ENCODE measurements at regions not wholly inside any gene's neighbourhood (a gene's known extent, or its start where the extent isn't known, plus 50 kb on each side); places are given as distances from the start of the nearest gene placed in this dataset.
A peak's percentile ranks its signal among the peaks of the same experiment; 100 is the strongest.
"Not testable (repeated sequence)": the region's sequence is repeated elsewhere in the genome, so short reads cannot be mapped to it uniquely, and the experiment has no call there.

GRCh38 chr2:36302911-36303310 lies 52.7 kb upstream of the CRIM1 start:
- no peak for DNase-seq (ENCODE audit: low spot score)

- no peak for DNase-seq (ENCODE audit: low spot score)
Measured at GRCh38 chr2:36301843-36302242, 53.7 kb upstream of the CRIM1 start.

GRCh38 chr2:36300697-36301096 lies 54.9 kb upstream of the CRIM1 start:
- no peak for DNase-seq (ENCODE audit: low spot score)

GRCh38 chr2:36296798-36297197 lies 58.8 kb upstream of the CRIM1 start:
- DNase-seq (ENCODE audit: low spot score): no peak

GRCh38 chr2:36294316-36294721 lies 61.3 kb upstream of the CRIM1 start:
- peak; percentile 22 for DNase-seq (ENCODE audit: low spot score)

- no peak for DNase-seq (ENCODE audit: low spot score)
Measured at GRCh38 chr2:36290306-36290856, 65.2 kb upstream of the CRIM1 start.

- DNase-seq (ENCODE audit: low spot score): no peak
Measured at GRCh38 chr2:36289731-36290130, 65.8 kb upstream of the CRIM1 start.

GRCh38 chr2:36287363-36288275 lies 68.0 kb upstream of the CRIM1 start:
- peak; percentile 35 for DNase-seq (ENCODE audit: low spot score)

GRCh38 chr2:36279506-36279905 lies 76.1 kb upstream of the CRIM1 start:
- not testable (repeated sequence) for DNase-seq (ENCODE audit: low spot score)

GRCh38 chr2:36277881-36278523 lies 77.6 kb upstream of the CRIM1 start:
- peak; percentile 29 for DNase-seq (ENCODE audit: low spot score)

- peak; percentile 93 for DNase-seq (ENCODE audit: low spot score)
Measured at GRCh38 chr2:36277146-36277808, 78.3 kb upstream of the CRIM1 start.

GRCh38 chr2:36271266-36271665 lies 84.3 kb upstream of the CRIM1 start:
- no peak for DNase-seq (ENCODE audit: low spot score)

GRCh38 chr2:36270758-36271157 lies 84.8 kb upstream of the CRIM1 start:
- DNase-seq (ENCODE audit: low spot score): no peak

GRCh38 chr2:36267194-36267593 lies 88.4 kb upstream of the CRIM1 start:
- DNase-seq (ENCODE audit: low spot score): no peak

GRCh38 chr2:36266536-36267121 lies 88.9 kb upstream of the CRIM1 start:
- DNase-seq (ENCODE audit: low spot score): no peak

- no peak for DNase-seq (ENCODE audit: low spot score)
Measured at GRCh38 chr2:36262581-36262980, 93.0 kb upstream of the CRIM1 start.

- no peak for DNase-seq (ENCODE audit: low spot score)
Measured at GRCh38 chr2:36255863-36256262, 99.7 kb upstream of the CRIM1 start.

- DNase-seq (ENCODE audit: low spot score): no peak
Measured at GRCh38 chr2:36253086-36253485, 102.5 kb upstream of the CRIM1 start.

- peak; percentile 60 for DNase-seq (ENCODE audit: low spot score)
Measured at GRCh38 chr2:36246320-36246990, 109.1 kb upstream of the CRIM1 start.

- DNase-seq (ENCODE audit: low spot score): no peak
Measured at GRCh38 chr2:36245651-36246050, 109.9 kb upstream of the CRIM1 start.

- no peak for DNase-seq (ENCODE audit: low spot score)
Measured at GRCh38 chr2:36238106-36238505, 117.5 kb upstream of the CRIM1 start.

All from A172 (cell line).